ENCODE measurements at regions not wholly inside any gene's neighbourhood (a gene's known extent, or its start where the extent isn't known, plus 50 kb on each side); places are given as distances from the start of the nearest gene placed in this dataset.
"Not testable (repeated sequence)": the region's sequence is repeated elsewhere in the genome, so short reads cannot be mapped to it uniquely, and the experiment has no call there.

DNA sequence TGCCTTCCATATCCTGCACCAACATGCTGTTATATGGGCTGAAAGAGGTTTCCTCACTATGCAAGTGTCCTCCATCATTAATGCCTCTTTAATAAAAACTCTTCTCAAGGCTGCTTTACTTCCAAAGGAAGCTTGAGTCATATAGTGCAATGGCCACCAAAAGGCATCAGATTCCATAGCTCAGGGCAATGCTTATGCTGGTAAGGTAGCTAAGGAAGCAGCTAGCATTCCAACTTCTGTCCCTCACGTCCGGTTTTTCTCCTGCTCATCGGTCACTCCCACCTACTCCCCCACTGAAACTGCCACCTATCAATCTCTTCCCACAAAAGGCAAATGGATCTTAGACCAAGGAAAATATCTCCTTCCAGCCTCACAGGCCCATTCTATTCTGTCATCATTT, 117.1 kb upstream of the SLC4A7 start:
- TF ChIP-seq CTCF, EP300, POLR2A (IDR thresholded peaks at IDR 0.05): not testable (repeated sequence)
